ENCODE measurements at regions not wholly inside any gene's neighbourhood (a gene's known extent, or its start where the extent isn't known, plus 50 kb on each side); places are given as distances from the start of the nearest gene placed in this dataset.
"Not testable (repeated sequence)": the region's sequence is repeated elsewhere in the genome, so short reads cannot be mapped to it uniquely, and the experiment has no call there.

- TF ChIP-seq, protein P1, sequence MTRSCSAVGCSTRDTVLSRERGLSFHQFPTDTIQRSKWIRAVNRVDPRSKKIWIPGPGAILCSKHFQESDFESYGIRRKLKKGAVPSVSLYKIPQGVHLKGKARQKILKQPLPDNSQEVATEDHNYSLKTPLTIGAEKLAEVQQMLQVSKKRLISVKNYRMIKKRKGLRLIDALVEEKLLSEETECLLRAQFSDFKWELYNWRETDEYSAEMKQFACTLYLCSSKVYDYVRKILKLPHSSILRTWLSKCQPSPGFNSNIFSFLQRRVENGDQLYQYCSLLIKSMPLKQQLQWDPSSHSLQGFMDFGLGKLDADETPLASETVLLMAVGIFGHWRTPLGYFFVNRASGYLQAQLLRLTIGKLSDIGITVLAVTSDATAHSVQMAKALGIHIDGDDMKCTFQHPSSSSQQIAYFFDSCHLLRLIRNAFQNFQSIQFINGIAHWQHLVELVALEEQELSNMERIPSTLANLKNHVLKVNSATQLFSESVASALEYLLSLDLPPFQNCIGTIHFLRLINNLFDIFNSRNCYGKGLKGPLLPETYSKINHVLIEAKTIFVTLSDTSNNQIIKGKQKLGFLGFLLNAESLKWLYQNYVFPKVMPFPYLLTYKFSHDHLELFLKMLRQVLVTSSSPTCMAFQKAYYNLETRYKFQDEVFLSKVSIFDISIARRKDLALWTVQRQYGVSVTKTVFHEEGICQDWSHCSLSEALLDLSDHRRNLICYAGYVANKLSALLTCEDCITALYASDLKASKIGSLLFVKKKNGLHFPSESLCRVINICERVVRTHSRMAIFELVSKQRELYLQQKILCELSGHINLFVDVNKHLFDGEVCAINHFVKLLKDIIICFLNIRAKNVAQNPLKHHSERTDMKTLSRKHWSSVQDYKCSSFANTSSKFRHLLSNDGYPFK (CRISPR knock-in tag; IDR thresholded peaks at IDR 0.05; ENCODE audit: borderline replicate concordance): no peak
Measured at GRCh38 chr11:134980819-134981710, 569.0 kb upstream of the B3GAT1 start (continued).

DNA sequence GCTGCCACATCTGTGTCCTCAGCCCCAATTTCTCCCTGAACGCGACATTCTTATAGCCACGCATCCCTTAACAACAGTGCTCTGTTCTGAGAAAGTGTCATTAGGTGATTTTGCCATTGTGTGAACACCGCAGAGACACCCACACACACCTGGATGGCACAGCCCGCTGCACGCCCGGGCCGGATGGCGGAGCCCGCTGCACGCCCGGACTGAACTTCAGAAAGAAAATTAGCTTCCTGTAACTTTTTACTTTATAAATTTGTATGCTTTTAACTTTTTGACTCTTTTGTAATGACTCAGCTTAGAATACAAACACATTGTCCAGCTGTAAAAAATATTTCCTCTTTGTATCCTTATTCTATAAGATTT lies 567.0 kb upstream of the B3GAT1 start:
- POLR2A ChIA-PET: not testable (repeated sequence)

More for the DNA sequence above, 567.0 kb upstream of the B3GAT1 start:
- intact Hi-C loops (cut with micrococcal nuclease; ENCODE audit: unreplicated experiment); DNase-seq (ENCODE audit: low spot score); H4K20me1 ChIP-seq (ENCODE audit: insufficient read depth, low read length); BruUV-seq (replicated peaks); H3K27ac ChIP-seq (ENCODE audit: extremely low read length, insufficient read depth, low read length); H3K79me2 ChIP-seq (ENCODE audit: insufficient read depth, low read length); H3K4me2 ChIP-seq (ENCODE audit: low read depth, low read length); in situ Hi-C loops (cut with HindIII; ENCODE audit: extremely low pct_ligation_motif_present, low pct_unique_long_range_greater_than_20kb); H3K36me3 ChIP-seq (replicated peaks in 1 of 2; ENCODE audit: control insufficient read depth in 1 of 2, insufficient read depth in 2 of 2, low read length in 2 of 2); H3K4me3 ChIP-seq (replicated peaks in 1 of 3; ENCODE audit: insufficient read depth in 1 of 3, low read depth in 2 of 3, low read length in 3 of 3); H3K4me1 ChIP-seq (ENCODE audit: insufficient read depth, low read length); H3K9me3 ChIP-seq (ENCODE audit: low read length); H3K9ac ChIP-seq (ENCODE audit: insufficient read depth, low read depth, low read length); FAIRE-seq; CTCF ChIA-PET (ENCODE audit: low intra/inter-chr PET ratio, low total read pairs); H2AFZ ChIP-seq (ENCODE audit: low read length); ATAC-seq: not testable (repeated sequence)
- H3K27me3 ChIP-seq (ENCODE audit: control insufficient read depth in 1 of 2, insufficient read depth in 2 of 2, low read length in 2 of 2): peaks cover 0 to 13% of the 10 kb centered on the region in 2 experiments; a peak in 2 of 5 replicates
- WGBS (ENCODE audit: low lambda C conversion rate): 83% methylated on average over 12 of the region's 12 CpGs
